ENCODE measurements at regions not wholly inside any gene's neighbourhood (a gene's known extent, or its start where the extent isn't known, plus 50 kb on each side); places are given as distances from the start of the nearest gene placed in this dataset.

- no peaks in the 10 kb centered on the region for H3K27me3 ChIP-seq (ENCODE audit: insufficient read depth, low read length)
- no peak overlapping the region for H3K4me3 Mint-ChIP-seq
- no peaks in the 10 kb centered on the region for H3K4me1 ChIP-seq (ENCODE audit: insufficient read depth, low read length)
- no peak overlapping the region for H3K27ac ChIP-seq (ENCODE audit: low read depth, low read length)
- H3K27me3 Mint-ChIP-seq, result no peaks in the 10 kb centered on the region
- no peaks in the 10 kb centered on the region for H3K36me3 ChIP-seq (ENCODE audit: insufficient read depth, low read length)
- no peaks in the 10 kb centered on the region for H3K4me1 Mint-ChIP-seq
- no peak overlapping the region for H3K4me3 ChIP-seq (ENCODE audit: low read length in 2 of 2)
- ChIA-PET CTCF (ENCODE audit: partially characterized antibody) (no interaction called here), POLR2A (ENCODE audit: partially characterized antibody) (no interaction called here)
- H3K27ac Mint-ChIP-seq, result no peak overlapping the region
- no peaks in the 10 kb centered on the region for H3K9me3 ChIP-seq (ENCODE audit: control insufficient read depth in 1 of 2, low read length in 2 of 2)
- peaks cover 0 to 6% (median 1%) of the 10 kb centered on the region in 8 donors for H3K9me3 Mint-ChIP-seq
- intact Hi-C loops (cut with micrococcal nuclease), result no loop called here
- no peak for DNase-seq
- no peaks in the 10 kb centered on the region for H3K36me3 Mint-ChIP-seq
These were observed 312.5 kb downstream of the NPR3 start for GRCh38 chr5:33023649-33024048.

- ChIA-PET CTCF (ENCODE audit: partially characterized antibody) (no interaction called here), POLR2A (ENCODE audit: partially characterized antibody) (no interaction called here)
- intact Hi-C loops (cut with micrococcal nuclease), result no loop called here
These were observed 321.4 kb downstream of the NPR3 start for GRCh38 chr5:33032271-33033070.

GRCh38 chr5:33033516-33033915 is 322.4 kb downstream of the NPR3 start:
- CTCF ChIA-PET (ENCODE audit: partially characterized antibody), result no interaction called here
- H3K9me3 Mint-ChIP-seq, result peaks cover 0 to 13% (median 0%) of the 10 kb centered on the region in 8 donors
- intact Hi-C loops (cut with micrococcal nuclease), result no loop called here

More at GRCh38 chr5:33032271-33033070, 321.4 kb downstream of the NPR3 start:
- H3K36me3 Mint-ChIP-seq, result no peaks in the 10 kb centered on the region
- H3K4me3 ChIP-seq (ENCODE audit: low read length in 2 of 2), result no peak overlapping the region
- no peaks in the 10 kb centered on the region for H3K27me3 ChIP-seq (ENCODE audit: insufficient read depth, low read length)
- no peak overlapping the region for H3K27ac Mint-ChIP-seq
- no peaks in the 10 kb centered on the region for H3K27me3 Mint-ChIP-seq
- H3K4me1 ChIP-seq (ENCODE audit: insufficient read depth, low read length), result no peaks in the 10 kb centered on the region
- H3K9me3 Mint-ChIP-seq, result peaks cover 0 to 14% (median under 1%) of the 10 kb centered on the region in 8 donors
- H3K9me3 ChIP-seq (ENCODE audit: control insufficient read depth in 1 of 2, low read length in 2 of 2), result no peaks in the 10 kb centered on the region
- no peaks in the 10 kb centered on the region for H3K4me1 Mint-ChIP-seq
- no peak for DNase-seq
- no peaks in the 10 kb centered on the region for H3K36me3 ChIP-seq (ENCODE audit: insufficient read depth, low read length)
- H3K4me3 Mint-ChIP-seq, result no peak overlapping the region
- H3K27ac ChIP-seq (ENCODE audit: low read depth, low read length), result no peak overlapping the region

GRCh38 chr5:33034777-33035176 is 323.7 kb downstream of the NPR3 start:
- Mint-ChIP-seq H3K27ac (no peak overlapping the region), H3K4me3 (no peak overlapping the region), H3K4me1 (no peaks in the 10 kb centered on the region), H3K9me3 (peaks cover 0 to 9% (median under 1%) of the 10 kb centered on the region in 8 donors), H3K36me3 (no peaks in the 10 kb centered on the region), H3K27me3 (no peaks in the 10 kb centered on the region)
- Histone ChIP-seq H3K4me1 (ENCODE audit: insufficient read depth, low read length) (no peaks in the 10 kb centered on the region), H3K27me3 (ENCODE audit: insufficient read depth, low read length) (no peaks in the 10 kb centered on the region), H3K4me3 (ENCODE audit: low read length in 2 of 2) (no peak overlapping the region), H3K27ac (ENCODE audit: low read depth, low read length) (no peak overlapping the region), H3K9me3 (ENCODE audit: control insufficient read depth in 1 of 2, low read length in 2 of 2) (no peaks in the 10 kb centered on the region), H3K36me3 (ENCODE audit: insufficient read depth, low read length) (no peaks in the 10 kb centered on the region)
- intact Hi-C loops (cut with micrococcal nuclease), result no loop called here
- CTCF ChIA-PET (ENCODE audit: partially characterized antibody), result no interaction called here
- DNase-seq, result no peak
- POLR2A ChIA-PET (ENCODE audit: partially characterized antibody), result no interaction called here

More at GRCh38 chr5:33033516-33033915, 322.4 kb downstream of the NPR3 start:
- Mint-ChIP-seq H3K27ac (no peak overlapping the region), H3K4me1 (no peaks in the 10 kb centered on the region), H3K36me3 (no peaks in the 10 kb centered on the region), H3K27me3 (no peaks in the 10 kb centered on the region), H3K4me3 (no peak overlapping the region)
- no peaks in the 10 kb centered on the region for H3K9me3 ChIP-seq (ENCODE audit: control insufficient read depth in 1 of 2, low read length in 2 of 2)
- no peak overlapping the region for H3K4me3 ChIP-seq (ENCODE audit: low read length in 2 of 2)
- POLR2A ChIA-PET (ENCODE audit: partially characterized antibody), result no interaction called here
- H3K27me3 ChIP-seq (ENCODE audit: insufficient read depth, low read length), result no peaks in the 10 kb centered on the region
- no peaks in the 10 kb centered on the region for H3K4me1 ChIP-seq (ENCODE audit: insufficient read depth, low read length)
- DNase-seq, result no peak
- no peak overlapping the region for H3K27ac ChIP-seq (ENCODE audit: low read depth, low read length)
- H3K36me3 ChIP-seq (ENCODE audit: insufficient read depth, low read length), result no peaks in the 10 kb centered on the region

- intact Hi-C loops (cut with micrococcal nuclease), result no loop called here
- ChIA-PET POLR2A (ENCODE audit: partially characterized antibody) (no interaction called here), CTCF (ENCODE audit: partially characterized antibody) (no interaction called here)
- H3K27ac ChIP-seq (ENCODE audit: low read depth, low read length), result no peak overlapping the region
- no peak overlapping the region for H3K27ac Mint-ChIP-seq
- H3K4me3 ChIP-seq (ENCODE audit: low read length in 2 of 2), result no peak overlapping the region
- H3K9me3 Mint-ChIP-seq, result peaks cover 0 to 6% (median 1%) of the 10 kb centered on the region in 8 donors
- no peaks in the 10 kb centered on the region for H3K9me3 ChIP-seq (ENCODE audit: control insufficient read depth in 1 of 2, low read length in 2 of 2)
- H3K27me3 ChIP-seq (ENCODE audit: insufficient read depth, low read length), result no peaks in the 10 kb centered on the region
- no peaks in the 10 kb centered on the region for H3K4me1 ChIP-seq (ENCODE audit: insufficient read depth, low read length)
- no peaks in the 10 kb centered on the region for H3K36me3 Mint-ChIP-seq
- H3K4me1 Mint-ChIP-seq, result no peaks in the 10 kb centered on the region
- no peak overlapping the region for H3K4me3 Mint-ChIP-seq
- H3K36me3 ChIP-seq (ENCODE audit: insufficient read depth, low read length), result no peaks in the 10 kb centered on the region
- H3K27me3 Mint-ChIP-seq, result no peaks in the 10 kb centered on the region
- DNase-seq, result no peak
These were observed 324.9 kb downstream of the NPR3 start for GRCh38 chr5:33035851-33036527.

GRCh38 chr5:33037076-33037475 is 326.0 kb downstream of the NPR3 start:
- no peak overlapping the region for H3K4me3 Mint-ChIP-seq
- Histone ChIP-seq H3K4me3 (ENCODE audit: low read length in 2 of 2) (no peak overlapping the region), H3K27ac (ENCODE audit: low read depth, low read length) (no peak overlapping the region), H3K9me3 (ENCODE audit: control insufficient read depth in 1 of 2, low read length in 2 of 2) (no peaks in the 10 kb centered on the region), H3K4me1 (ENCODE audit: insufficient read depth, low read length) (no peaks in the 10 kb centered on the region), H3K36me3 (ENCODE audit: insufficient read depth, low read length) (no peaks in the 10 kb centered on the region), H3K27me3 (ENCODE audit: insufficient read depth, low read length) (no peaks in the 10 kb centered on the region)
- ChIA-PET CTCF (ENCODE audit: partially characterized antibody) (no interaction called here), POLR2A (ENCODE audit: partially characterized antibody) (no interaction called here)
- H3K27me3 Mint-ChIP-seq, result no peaks in the 10 kb centered on the region
- intact Hi-C loops (cut with micrococcal nuclease), result no loop called here
- no peak for DNase-seq
- H3K4me1 Mint-ChIP-seq, result no peaks in the 10 kb centered on the region
- H3K36me3 Mint-ChIP-seq, result no peaks in the 10 kb centered on the region
- H3K27ac Mint-ChIP-seq, result no peak overlapping the region
- H3K9me3 Mint-ChIP-seq, result peaks cover 0 to 10% (median 3%) of the 10 kb centered on the region in 8 donors

GRCh38 chr5:33041586-33041985 is 330.5 kb downstream of the NPR3 start:
- H3K4me3 Mint-ChIP-seq, result no peak overlapping the region
- no peaks in the 10 kb centered on the region for H3K27me3 ChIP-seq (ENCODE audit: insufficient read depth, low read length)
- ChIA-PET CTCF (ENCODE audit: partially characterized antibody) (no interaction called here), POLR2A (ENCODE audit: partially characterized antibody) (no interaction called here)
- no peak for DNase-seq
- H3K4me1 ChIP-seq (ENCODE audit: insufficient read depth, low read length), result no peaks in the 10 kb centered on the region
- no peaks in the 10 kb centered on the region for H3K36me3 ChIP-seq (ENCODE audit: insufficient read depth, low read length)
- no peaks in the 10 kb centered on the region for H3K36me3 Mint-ChIP-seq
- no peak overlapping the region for H3K27ac ChIP-seq (ENCODE audit: low read depth, low read length)
- H3K9me3 Mint-ChIP-seq, result peaks cover 0 to 8% (median 6%) of the 10 kb centered on the region in 8 donors
- H3K9me3 ChIP-seq (ENCODE audit: control insufficient read depth in 1 of 2, low read length in 2 of 2), result no peaks in the 10 kb centered on the region
- H3K27me3 Mint-ChIP-seq, result no peaks in the 10 kb centered on the region
- H3K4me3 ChIP-seq (ENCODE audit: low read length in 2 of 2), result no peak overlapping the region
- no peaks in the 10 kb centered on the region for H3K4me1 Mint-ChIP-seq
- no peak overlapping the region for H3K27ac Mint-ChIP-seq
- intact Hi-C loops (cut with micrococcal nuclease), result no loop called here
